Panc1 (cell line): ENCODE measurements at regions not wholly inside any gene's neighbourhood (a gene's known extent, or its start where the extent isn't known, plus 50 kb on each side); places are given as distances from the start of the nearest gene placed in this dataset.

ENCODE experiments used
- CTCF ChIP-seq: fragments of 450-650 bp; IDR thresholded peaks from 2 replicates; pipeline ENCODE4 v1.5.1; 2017; ENCODE audit warnings: mild to moderate bottlenecking
- POLR2AphosphoS5 ChIP-seq: IDR thresholded peaks from 2 replicates; pipeline ENCODE4 v1.6.1; 2012; ENCODE audit warnings: mild to moderate bottlenecking, low read depth, low read length, moderate library complexity
- SIN3A ChIP-seq: IDR thresholded peaks from 2 replicates; pipeline ENCODE4 v1.6.1; 2012; ENCODE audit warnings: low read depth, mild to moderate bottlenecking, low read length, moderate library complexity, borderline replicate concordance; ENCODE audit not compliant: insufficient read depth
- TCF7L2 ChIP-seq: IDR thresholded peaks from 2 replicates; pipeline ENCODE4 v1.6.1; 2011; ENCODE audit warnings: mild to moderate bottlenecking, low read depth, low read length, inconsistent platforms
- TF ChIP-seq, protein P1 (sequence below), 2 experiments: IDR thresholded peaks; 2 replicates each; pipeline ENCODE4 v1.6.1; 2011 to 2012; ENCODE audit warnings: low read depth in 2 of 2, control low read depth in 1 of 2, low read length in 1 of 2, mild to moderate bottlenecking in 1 of 2, moderate library complexity in 1 of 2; ENCODE audit not compliant: insufficient read depth in 1 of 2

DNA sequence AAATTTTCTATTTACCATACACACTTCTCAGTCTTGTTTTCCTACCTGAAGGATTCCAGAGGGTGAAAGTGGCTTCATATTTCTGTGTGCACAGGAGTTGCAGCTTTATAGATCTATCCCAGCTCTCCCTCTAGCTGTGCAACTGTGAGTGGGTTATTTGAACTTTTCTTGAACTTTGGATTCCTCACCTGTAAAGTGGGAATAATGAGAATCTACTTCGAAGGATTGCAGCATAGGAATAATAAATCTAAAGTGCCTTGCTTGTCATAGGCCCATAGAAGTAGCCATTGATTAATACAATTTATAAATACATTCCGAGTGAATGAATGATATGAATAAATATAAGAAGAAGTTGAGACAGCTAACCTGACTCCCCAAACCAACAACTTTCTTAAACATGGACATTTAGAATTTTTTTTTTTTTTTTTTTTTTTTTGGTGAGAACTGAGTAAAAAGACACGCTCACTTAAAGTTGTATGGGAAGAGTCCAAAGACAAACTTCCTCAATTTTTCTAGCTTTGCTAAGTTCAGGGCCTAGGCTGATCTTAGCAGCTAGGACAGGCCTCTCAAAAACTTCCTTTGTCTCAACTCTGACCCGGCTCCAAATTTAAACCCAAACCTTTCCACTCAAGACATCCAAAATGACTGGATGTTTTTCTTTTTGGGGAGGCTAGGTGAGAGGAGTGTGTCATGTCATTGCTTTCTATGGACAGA lies 203.3 kb upstream of the FBXO11 start:
- no peak for TF ChIP-seq CTCF
- no peak for TF ChIP-seq POLR2AphosphoS5
- TF ChIP-seq, protein P1, sequence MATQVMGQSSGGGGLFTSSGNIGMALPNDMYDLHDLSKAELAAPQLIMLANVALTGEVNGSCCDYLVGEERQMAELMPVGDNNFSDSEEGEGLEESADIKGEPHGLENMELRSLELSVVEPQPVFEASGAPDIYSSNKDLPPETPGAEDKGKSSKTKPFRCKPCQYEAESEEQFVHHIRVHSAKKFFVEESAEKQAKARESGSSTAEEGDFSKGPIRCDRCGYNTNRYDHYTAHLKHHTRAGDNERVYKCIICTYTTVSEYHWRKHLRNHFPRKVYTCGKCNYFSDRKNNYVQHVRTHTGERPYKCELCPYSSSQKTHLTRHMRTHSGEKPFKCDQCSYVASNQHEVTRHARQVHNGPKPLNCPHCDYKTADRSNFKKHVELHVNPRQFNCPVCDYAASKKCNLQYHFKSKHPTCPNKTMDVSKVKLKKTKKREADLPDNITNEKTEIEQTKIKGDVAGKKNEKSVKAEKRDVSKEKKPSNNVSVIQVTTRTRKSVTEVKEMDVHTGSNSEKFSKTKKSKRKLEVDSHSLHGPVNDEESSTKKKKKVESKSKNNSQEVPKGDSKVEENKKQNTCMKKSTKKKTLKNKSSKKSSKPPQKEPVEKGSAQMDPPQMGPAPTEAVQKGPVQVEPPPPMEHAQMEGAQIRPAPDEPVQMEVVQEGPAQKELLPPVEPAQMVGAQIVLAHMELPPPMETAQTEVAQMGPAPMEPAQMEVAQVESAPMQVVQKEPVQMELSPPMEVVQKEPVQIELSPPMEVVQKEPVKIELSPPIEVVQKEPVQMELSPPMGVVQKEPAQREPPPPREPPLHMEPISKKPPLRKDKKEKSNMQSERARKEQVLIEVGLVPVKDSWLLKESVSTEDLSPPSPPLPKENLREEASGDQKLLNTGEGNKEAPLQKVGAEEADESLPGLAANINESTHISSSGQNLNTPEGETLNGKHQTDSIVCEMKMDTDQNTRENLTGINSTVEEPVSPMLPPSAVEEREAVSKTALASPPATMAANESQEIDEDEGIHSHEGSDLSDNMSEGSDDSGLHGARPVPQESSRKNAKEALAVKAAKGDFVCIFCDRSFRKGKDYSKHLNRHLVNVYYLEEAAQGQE (IDR thresholded peaks at IDR 0.05; ENCODE audit: insufficient read depth in 1 of 2, low read depth in 2 of 2, low read length in 1 of 2), result no peak
- TF ChIP-seq TCF7L2, result no peak
- TF ChIP-seq SIN3A, result no peak
